HG02970 (cell line): ENCODE measurements at regions not wholly inside any gene's neighbourhood (a gene's known extent, or its start where the extent isn't known, plus 50 kb on each side); places are given as distances from the start of the nearest gene placed in this dataset.
"Not testable (repeated sequence)": the region's sequence is repeated elsewhere in the genome, so short reads cannot be mapped to it uniquely, and the experiment has no call there.

Experiments used
- ATAC-seq: cut with Tn5 transposase; IDR thresholded peaks from one replicate; pipeline ENCODE4 v1.9.1; 2021; ENCODE audit warnings: mild to moderate bottlenecking, moderate library complexity, moderate number of reproducible peaks; ENCODE audit not compliant: unreplicated experiment, low FRiP score

GRCh38 chr4:74543983-74544382 lies 99.0 kb downstream of the AREG start:
- no peak for ATAC-seq

DNA sequence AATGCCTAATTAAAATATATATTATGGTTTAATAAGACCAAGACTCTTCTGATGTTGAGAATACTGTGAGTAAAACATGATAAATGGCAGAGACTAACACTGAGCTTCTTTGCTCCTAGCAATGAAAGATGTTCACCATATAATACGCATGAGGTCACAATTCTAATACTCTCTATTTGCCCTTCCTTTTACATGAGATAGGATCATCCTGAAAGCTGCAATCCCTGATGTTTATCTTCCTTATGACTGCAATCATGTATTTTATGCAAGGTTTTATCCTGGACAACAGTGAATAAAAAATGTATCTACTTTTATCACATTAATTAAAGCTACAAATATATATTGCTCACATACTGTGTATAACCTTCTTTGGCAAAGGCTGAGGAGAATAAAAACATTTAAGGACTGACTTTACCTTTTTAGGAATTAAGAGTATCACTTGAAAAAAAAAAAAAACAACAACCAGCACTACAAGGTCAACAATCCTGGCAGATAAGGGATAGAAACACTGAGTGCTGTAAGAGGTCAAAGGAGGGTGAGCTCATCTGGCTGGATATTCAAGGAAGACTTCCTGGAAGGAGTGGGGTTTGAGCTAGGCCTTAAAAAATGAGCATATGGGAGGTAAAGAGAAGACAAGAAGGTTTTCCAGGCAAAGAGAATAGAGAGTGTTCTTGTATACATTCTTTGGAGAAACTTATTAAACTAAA lies 99.9 kb downstream of the AREG start:
- ATAC-seq: no peak

DNA sequence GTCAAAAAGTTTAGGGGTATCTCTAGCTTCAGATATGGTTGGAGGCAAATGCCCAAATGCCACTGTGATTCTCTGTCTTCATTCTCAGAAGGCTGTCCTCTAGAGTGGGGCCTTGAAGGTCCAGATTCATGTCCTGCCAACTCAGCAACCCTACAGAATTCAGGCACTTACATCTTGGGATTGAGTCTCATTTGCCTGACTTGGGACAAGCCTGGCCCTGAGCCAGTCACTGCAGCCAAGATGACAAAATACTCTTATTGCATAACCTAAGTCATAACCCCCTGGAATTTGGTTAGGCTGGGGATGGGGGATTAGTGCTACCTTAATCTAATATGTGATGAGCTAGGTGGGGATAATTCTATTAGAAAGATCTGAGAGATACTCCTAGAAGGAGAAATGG lies 100.5 kb downstream of the AREG start:
- no peak for ATAC-seq

GRCh38 chr4:74546057-74546456 lies 101.1 kb downstream of the AREG start:
- no peak for ATAC-seq

DNA sequence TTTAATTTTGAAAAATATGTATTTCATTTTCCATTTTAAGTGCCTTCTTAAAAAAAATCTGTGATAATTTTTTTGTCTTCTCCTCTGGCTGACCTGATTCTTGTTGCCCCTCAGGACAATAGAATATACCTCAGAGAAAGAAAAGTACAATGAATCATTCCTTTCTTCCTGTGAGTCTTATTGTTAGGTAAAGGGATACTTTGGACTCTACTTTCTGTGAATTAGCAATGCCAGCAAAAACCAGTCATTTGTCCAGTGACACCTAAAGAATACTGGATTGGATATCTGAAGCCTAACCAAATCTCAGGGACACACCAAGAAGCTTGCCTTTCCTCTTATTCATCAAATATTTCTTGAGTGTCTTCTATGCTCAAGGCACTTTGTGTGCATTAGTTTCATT lies 102.1 kb downstream of the AREG start:
- ATAC-seq: no peak

DNA sequence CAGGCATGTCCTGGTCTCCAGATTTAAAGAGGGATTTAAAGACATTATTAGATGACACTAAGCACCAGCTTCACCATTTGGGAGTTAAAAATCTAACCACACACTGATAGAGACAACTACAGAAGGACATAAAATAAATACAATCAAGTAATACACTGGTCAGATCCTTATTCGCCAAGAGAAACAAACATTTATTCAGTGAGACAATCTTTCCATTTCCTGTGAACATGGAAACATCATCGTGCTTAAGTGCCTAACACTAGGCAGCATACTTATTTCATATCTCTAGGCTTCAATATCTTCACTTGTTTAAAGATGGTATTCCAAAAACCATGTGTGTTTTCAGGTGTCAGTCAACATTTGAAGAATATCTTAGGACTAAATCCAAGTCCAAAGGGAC lies 103.6 kb downstream of the AREG start:
- ATAC-seq: no peak

- no peak for ATAC-seq
Observed at GRCh38 chr4:74549936-74550335, 105.0 kb downstream of the AREG start.

DNA sequence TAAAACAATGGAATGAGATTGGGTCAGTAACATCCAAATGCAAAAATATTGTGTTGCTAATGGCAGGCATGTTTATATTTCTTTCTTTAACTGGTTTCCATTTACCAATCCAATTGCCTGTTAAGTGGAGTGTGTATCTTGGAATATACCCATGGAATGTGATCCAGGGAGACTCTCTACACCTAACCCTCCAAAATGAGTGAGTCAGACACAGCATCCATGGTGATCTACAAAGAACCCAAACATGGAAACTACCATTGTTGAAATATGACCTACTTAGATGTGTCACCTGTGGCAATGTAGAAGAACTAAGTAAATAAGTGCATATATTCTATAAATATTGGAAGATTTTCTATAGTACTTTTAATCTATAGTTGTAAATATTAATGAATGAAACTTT lies 110.3 kb downstream of the AREG start:
- ATAC-seq: no peak

GRCh38 chr4:74555843-74556242 lies 110.9 kb downstream of the AREG start:
- ATAC-seq: no peak

GRCh38 chr4:74559853-74560252 lies 114.9 kb downstream of the AREG start:
- no peak for ATAC-seq

GRCh38 chr4:74567981-74568380 lies 123.0 kb downstream of the AREG start:
- no peak for ATAC-seq

GRCh38 chr4:74570095-74570494 lies 125.2 kb downstream of the AREG start:
- no peak for ATAC-seq

DNA sequence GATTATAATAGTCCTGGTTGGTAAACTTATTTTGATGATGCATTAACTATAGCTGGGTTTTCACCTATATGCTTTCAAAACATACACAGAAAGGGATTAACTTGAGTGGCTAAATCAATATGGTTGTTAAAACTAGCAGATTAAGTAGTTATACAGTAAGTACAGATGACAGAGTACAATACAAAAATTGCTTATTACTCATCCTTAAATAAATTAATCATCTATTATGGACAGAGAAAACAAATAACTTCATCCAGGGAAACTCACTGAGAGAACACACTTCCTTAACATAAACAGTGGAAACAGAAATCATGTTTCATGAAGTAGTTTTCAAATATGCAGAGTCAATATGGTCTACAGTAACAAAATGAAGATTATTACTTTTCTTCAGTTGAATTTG lies 133.4 kb downstream of the AREG start:
- no peak for ATAC-seq

DNA sequence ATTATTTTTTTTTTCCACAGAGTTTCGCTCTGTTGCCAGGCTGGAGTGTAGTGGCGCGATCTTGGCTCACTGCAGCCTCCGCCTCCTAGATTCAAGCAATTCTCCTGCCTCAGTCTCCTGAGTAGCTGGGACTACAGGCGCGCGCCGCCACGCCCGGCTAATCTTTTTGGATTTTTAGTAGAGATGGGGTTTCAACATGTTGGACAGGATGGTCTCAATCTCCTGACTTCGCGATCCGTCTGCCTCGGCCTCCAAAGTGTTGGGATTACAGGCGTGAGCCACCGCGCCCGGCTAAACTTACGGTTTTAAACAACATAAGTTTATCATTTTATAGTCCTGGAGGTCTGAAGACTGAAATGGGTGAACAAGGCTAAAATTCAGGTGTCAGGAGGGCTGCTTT lies 133.9 kb downstream of the AREG start:
- not testable (repeated sequence) for ATAC-seq

DNA sequence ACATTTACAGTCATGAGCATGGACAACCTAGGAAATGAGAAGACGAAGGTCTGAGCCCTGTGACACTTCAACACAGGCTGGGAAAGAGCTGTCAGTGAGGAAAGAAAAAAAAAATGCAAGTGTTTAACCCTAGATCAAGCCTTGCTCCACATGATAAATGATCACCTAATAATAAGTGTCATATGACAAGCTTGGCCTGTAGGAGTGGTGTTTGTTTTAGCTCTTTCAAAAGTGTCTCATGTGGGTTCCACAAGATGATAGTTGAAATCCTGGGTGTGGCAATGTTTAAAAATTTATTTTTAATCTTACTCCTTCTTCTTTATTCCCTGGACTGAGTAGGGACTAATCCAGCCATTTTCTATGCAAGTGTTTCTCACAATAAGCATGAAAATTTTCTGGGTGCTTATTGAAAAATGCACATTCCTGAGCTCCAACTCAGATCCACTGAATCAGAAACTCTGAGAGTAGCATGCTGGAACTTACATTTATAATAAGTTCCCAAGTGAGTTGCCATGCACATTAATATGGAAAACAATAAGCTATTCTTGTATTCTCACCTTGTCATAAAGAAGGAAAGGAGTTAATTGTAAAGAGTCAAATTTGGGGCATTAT lies 138.3 kb downstream of the AREG start:
- ATAC-seq: no peak

DNA sequence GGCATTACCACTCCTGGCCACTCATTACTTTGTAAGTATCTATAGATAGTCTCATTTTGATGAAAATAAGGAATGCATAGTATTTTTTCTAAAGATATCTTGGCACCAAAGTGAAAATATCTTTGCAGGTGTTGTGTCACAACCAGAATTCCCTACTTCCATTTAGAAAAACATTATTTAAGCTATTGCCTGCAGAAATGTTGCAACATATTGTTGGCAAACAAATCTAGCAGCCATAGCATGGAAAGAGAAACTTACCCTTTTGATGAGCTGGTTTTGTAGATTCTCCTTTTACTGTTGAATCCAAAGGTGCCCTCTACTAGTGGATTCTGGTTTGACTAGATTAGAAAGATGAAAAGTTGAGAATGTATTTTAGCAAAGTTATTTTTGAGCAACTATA lies 138.8 kb downstream of the AREG start:
- no peak for ATAC-seq

GRCh38 chr4:74588350-74588749 lies 143.4 kb downstream of the AREG start:
- no peak for ATAC-seq

DNA sequence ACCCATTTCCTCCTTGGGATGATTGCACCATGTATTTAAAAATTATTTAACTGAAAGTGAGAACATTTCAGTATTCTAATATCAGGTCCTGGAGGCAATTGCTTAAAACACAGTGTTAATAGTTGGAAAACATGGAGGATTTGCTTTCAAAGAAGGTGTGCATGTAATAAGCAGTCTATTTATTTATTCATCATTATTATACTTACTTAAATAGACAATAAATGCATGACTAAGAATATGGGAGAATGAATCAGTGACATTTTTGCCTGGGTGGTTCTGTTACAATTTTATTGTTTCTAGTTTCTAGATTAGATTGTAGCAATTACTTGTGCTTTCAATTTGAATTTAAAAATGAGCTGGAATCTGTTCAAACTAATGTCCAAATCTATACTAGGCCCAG lies 145.5 kb downstream of the AREG start:
- ATAC-seq: no peak

- ATAC-seq: no peak
Observed at GRCh38 chr4:74598611-74599325, 153.8 kb downstream of the AREG start.

GRCh38 chr4:74603186-74603585 lies 158.2 kb downstream of the AREG start:
- no peak for ATAC-seq

GRCh38 chr4:74608151-74608949 lies 163.4 kb downstream of the AREG start:
- ATAC-seq: no peak
